Adipocyte (in vitro differentiated cells): ENCODE measurements at regions not wholly inside any gene's neighbourhood (a gene's known extent, or its start where the extent isn't known, plus 50 kb on each side); places are given as distances from the start of the nearest gene placed in this dataset.

Experiments
- DNase-seq: peaks from one replicate; pipeline ENCODE4 v3.0.0-alpha.2; 2015; ENCODE audit warnings: low read depth
- H3K27me3 ChIP-seq: replicated peaks from 2 replicates; pipeline ENCODE4 v1.7.0; 2013; ENCODE audit warnings: mild to moderate bottlenecking, low read length, moderate library complexity; ENCODE audit not compliant: control insufficient read depth, insufficient read depth
- H3K36me3 ChIP-seq: 2 replicates; pipeline ENCODE4 v1.7.0; 2013; ENCODE audit warnings: low read length, mild to moderate bottlenecking, moderate library complexity; ENCODE audit not compliant: control insufficient read depth, insufficient read depth, severe bottlenecking
- H3K4me1 ChIP-seq: 2 replicates; pipeline ENCODE4 v1.7.0; 2013; ENCODE audit warnings: mild to moderate bottlenecking, low read length, moderate library complexity; ENCODE audit not compliant: control insufficient read depth, insufficient read depth
- H3K4me3 ChIP-seq: 2 replicates; pipeline ENCODE4 v1.7.0; 2013; ENCODE audit warnings: mild to moderate bottlenecking, low read length, moderate library complexity
- H3K9ac ChIP-seq: 2 replicates; pipeline ENCODE4 v1.7.0; 2013; ENCODE audit warnings: mild to moderate bottlenecking, low read length, moderate library complexity
- H3K9me3 ChIP-seq: 2 replicates; pipeline ENCODE4 v1.7.0; 2013; ENCODE audit warnings: mild to moderate bottlenecking, low read length, moderate library complexity; ENCODE audit not compliant: control insufficient read depth

DNA sequence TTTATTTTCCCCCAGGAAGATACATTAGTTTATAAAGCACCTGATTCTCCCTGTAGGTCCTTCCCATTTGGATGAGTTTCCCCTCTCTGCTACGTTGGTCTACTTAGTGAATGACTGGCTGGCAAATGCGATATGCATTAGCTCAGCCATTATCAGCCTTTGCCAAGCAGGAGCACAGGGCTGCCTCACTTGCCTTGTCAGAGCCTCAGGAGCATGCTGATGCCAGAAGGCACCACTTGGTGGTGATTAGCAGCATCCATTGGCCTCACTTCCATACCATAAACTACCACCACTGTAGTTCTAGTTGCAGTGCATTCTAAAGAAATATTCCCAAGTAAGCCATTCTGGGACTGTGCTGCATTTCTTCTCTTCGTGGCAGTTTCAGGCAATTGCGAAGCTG, 442.8 kb upstream of the CHST9 start:
- Histone ChIP-seq H3K9me3 (no peaks in the 10 kb centered on the region), H3K4me1 (no peaks in the 10 kb centered on the region), H3K9ac (no peak overlapping the region), H3K4me3 (no peak overlapping the region), H3K36me3 (no peaks in the 10 kb centered on the region), H3K27me3 (peaks cover 21% of the 10 kb centered on the region)
- no peak for DNase-seq

GRCh38 chr18:27621236-27621890, 436.3 kb upstream of the CHST9 start:
- peak; percentile 26 for DNase-seq

DNA sequence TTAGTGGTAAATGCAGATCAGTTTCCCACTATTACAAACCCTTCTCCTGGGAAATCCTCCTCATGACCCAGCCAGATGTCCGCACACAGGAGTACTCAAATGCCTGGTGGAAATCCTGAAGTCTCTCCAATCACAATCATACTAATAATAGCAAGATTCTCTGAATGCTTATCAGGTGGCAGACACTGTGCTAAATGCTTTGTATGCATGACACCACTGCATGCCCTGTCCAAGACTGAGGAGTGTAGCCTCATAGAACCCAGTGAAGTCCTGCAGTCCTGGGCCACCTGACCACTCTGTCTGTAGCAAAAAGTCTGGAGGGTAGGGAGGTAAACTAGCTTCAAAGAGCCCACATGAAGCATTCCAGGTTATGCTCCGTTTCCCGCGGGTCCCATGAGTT, 434.8 kb upstream of the CHST9 start:
- no peaks in the 10 kb centered on the region for H3K36me3 ChIP-seq
- no peak overlapping the region for H3K4me3 ChIP-seq
- H3K4me1 ChIP-seq: peaks cover 7% of the 10 kb centered on the region
- no peak for DNase-seq
- no peak overlapping the region for H3K9ac ChIP-seq
- H3K9me3 ChIP-seq: no peaks in the 10 kb centered on the region
- peaks cover 6% of the 10 kb centered on the region for H3K27me3 ChIP-seq

More at GRCh38 chr18:27621236-27621890, 436.3 kb upstream of the CHST9 start:
- Histone ChIP-seq H3K4me1 (peaks cover 7% of the 10 kb centered on the region), H3K4me3 (no peak overlapping the region), H3K36me3 (no peaks in the 10 kb centered on the region), H3K9ac (no peak overlapping the region), H3K27me3 (peaks cover 6% of the 10 kb centered on the region), H3K9me3 (no peaks in the 10 kb centered on the region)

DNA sequence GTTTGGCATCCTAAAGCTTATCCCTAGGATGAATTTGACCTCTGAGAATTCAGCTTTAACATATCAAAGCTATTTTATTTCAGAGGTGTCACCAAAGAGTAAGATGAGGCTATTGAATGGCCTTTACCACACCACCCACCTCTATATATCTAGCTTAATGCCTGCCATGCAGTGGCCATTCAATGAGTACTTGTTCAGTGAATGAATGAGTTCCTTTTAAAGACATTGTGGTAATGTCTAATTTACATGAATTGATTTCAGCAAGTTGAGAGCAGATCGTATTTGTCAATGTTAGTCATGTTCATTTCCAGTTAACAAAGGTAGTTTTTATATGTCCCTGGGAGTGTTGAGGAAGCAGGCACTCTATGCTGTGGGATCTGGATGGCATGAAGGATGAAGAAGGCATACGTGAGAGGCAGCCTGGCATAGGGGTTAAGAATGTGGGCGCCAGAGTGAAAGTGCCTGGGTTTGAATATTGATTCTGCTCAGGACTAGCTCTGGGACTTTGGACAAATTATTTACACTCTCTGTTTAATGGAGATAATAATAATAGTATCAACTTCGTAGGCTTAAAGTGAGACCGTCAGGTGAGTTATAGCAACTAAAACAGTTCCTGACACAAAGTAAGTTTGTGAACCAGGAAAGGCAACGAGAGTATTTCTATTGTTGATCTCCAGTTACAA, 434.1 kb upstream of the CHST9 start:
- peaks cover 7% of the 10 kb centered on the region for H3K4me1 ChIP-seq
- no peak overlapping the region for H3K9ac ChIP-seq
- peaks cover 6% of the 10 kb centered on the region for H3K27me3 ChIP-seq
- H3K4me3 ChIP-seq: no peak overlapping the region
- no peaks in the 10 kb centered on the region for H3K9me3 ChIP-seq
- H3K36me3 ChIP-seq: no peaks in the 10 kb centered on the region
- DNase-seq: no peak

DNA sequence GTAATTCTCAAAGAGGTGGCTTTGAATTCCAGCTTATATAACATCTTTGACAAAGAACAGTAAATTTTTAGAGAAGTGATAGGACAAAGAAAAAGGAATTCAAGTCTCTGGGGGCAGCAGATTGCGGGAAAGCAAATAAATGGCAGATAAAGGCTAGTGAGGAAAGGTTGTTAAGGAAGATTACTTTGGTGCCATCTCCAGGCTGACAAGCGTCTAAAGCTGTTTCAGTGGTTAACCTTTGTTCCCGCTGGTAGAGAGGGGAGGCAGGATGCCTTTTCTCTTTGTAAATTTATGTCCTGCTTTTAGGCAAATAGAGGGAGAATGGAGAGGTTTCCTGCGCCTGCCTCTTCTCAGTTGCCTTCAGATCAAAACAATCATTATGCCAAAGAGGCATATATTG, 431.2 kb upstream of the CHST9 start:
- no peak overlapping the region for H3K9ac ChIP-seq
- no peaks in the 10 kb centered on the region for H3K9me3 ChIP-seq
- no peaks in the 10 kb centered on the region for H3K36me3 ChIP-seq
- no peak overlapping the region for H3K4me3 ChIP-seq
- H3K4me1 ChIP-seq: peaks cover under 1% of the 10 kb centered on the region
- peaks cover 9% of the 10 kb centered on the region for H3K27me3 ChIP-seq
- no peak for DNase-seq

GRCh38 chr18:27614951-27615844, 430.1 kb upstream of the CHST9 start:
- no peak for DNase-seq
- H3K9ac ChIP-seq: no peak overlapping the region
- no peak overlapping the region for H3K4me3 ChIP-seq

DNA sequence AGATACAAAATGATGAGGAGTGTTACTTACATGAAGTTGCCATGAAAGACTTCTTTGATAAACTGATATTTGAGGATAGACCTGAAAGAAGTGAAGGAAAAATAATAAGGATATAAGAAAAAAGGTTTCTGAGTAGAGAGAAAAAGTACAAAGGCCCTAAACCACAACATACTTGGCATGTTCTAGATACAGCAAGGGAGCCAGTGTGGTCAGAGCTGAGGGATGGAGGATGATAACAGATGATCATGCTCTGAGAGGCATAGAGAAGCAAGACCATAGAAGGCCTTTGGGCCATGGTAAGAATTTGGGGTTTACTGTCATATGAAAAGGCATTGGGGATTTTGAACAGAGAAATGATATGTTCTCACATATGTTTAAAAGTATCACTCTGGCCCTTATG, 424.1 kb upstream of the CHST9 start:
- no peak for DNase-seq
- peaks cover 3% of the 10 kb centered on the region for H3K27me3 ChIP-seq
- no peaks in the 10 kb centered on the region for H3K36me3 ChIP-seq
- H3K9me3 ChIP-seq: no peaks in the 10 kb centered on the region
- H3K4me3 ChIP-seq: no peak overlapping the region
- no peaks in the 10 kb centered on the region for H3K4me1 ChIP-seq
- no peak overlapping the region for H3K9ac ChIP-seq

More at GRCh38 chr18:27614951-27615844, 430.1 kb upstream of the CHST9 start:
- no peaks in the 10 kb centered on the region for H3K9me3 ChIP-seq
- no peaks in the 10 kb centered on the region for H3K36me3 ChIP-seq
- peaks cover 9% of the 10 kb centered on the region for H3K27me3 ChIP-seq
- no peaks in the 10 kb centered on the region for H3K4me1 ChIP-seq

- DNase-seq: peak; percentile 19
- no peak overlapping the region for H3K4me3 ChIP-seq
- H3K4me1 ChIP-seq: no peaks in the 10 kb centered on the region
- no peak overlapping the region for H3K9ac ChIP-seq
- H3K27me3 ChIP-seq: peaks cover 3% of the 10 kb centered on the region
- no peaks in the 10 kb centered on the region for H3K9me3 ChIP-seq
- H3K36me3 ChIP-seq: no peaks in the 10 kb centered on the region
Measured at GRCh38 chr18:27608742-27609141, 423.6 kb upstream of the CHST9 start.

GRCh38 chr18:27608174-27608573, 423.1 kb upstream of the CHST9 start:
- Histone ChIP-seq H3K4me1 (no peaks in the 10 kb centered on the region), H3K9me3 (no peaks in the 10 kb centered on the region), H3K36me3 (no peaks in the 10 kb centered on the region), H3K4me3 (no peak overlapping the region), H3K27me3 (peaks cover 3% of the 10 kb centered on the region), H3K9ac (no peak overlapping the region)
- no peak for DNase-seq

GRCh38 chr18:27606741-27607140, 421.6 kb upstream of the CHST9 start:
- Histone ChIP-seq H3K4me1 (no peaks in the 10 kb centered on the region), H3K9ac (no peak overlapping the region), H3K27me3 (peaks cover 3% of the 10 kb centered on the region), H3K9me3 (no peaks in the 10 kb centered on the region), H3K36me3 (no peaks in the 10 kb centered on the region), H3K4me3 (no peak overlapping the region)
- DNase-seq: no peak

DNA sequence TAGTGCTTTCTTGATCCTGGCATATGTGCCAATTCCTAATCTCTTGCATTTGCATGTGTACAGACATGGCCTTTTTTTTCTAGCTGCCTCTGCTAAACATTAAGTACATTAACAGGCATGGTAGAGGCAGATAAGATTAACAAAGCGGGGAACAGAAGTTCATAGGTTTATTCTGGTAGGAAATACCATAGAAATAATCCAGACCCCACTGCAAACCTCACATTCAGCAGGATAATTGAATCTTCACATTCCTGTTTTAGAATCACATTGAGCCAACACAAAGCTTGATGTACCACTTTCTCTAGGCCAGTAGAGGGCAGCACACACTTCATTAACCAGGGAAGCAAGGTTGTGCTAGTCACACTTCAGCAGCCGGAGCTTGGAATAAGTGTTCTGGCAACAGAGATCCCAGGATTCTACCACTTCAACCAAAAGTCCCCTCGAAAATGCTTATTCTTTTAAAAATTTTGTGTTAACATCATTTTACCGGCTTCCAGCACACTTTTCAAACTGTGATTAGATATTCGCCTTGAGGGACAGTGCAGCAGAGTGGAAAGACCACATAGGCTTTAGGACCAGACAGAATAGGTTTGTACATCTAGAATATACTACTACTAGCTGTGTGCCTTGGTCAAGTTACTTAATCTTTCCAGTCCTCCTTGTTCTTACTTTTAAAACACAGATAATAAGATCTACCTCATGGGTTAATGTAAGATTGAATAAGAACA, 420.2 kb upstream of the CHST9 start:
- H3K4me3 ChIP-seq: no peak overlapping the region
- H3K9ac ChIP-seq: no peak overlapping the region
- H3K4me1 ChIP-seq: no peaks in the 10 kb centered on the region
- no peaks in the 10 kb centered on the region for H3K27me3 ChIP-seq
- DNase-seq: peak; percentile 93
- peaks cover 6% of the 10 kb centered on the region for H3K9me3 ChIP-seq
- H3K36me3 ChIP-seq: no peaks in the 10 kb centered on the region
